Ishikawa (cell line): ENCODE measurements at regions not wholly inside any gene's neighbourhood (a gene's known extent, or its start where the extent isn't known, plus 50 kb on each side); places are given as distances from the start of the nearest gene placed in this dataset.
A peak's percentile ranks its signal among the peaks of the same experiment; 100 is the strongest.

Experiments
- CEBPB ChIP-seq: IDR thresholded peaks from 2 replicates; pipeline ENCODE4 v1.6.1; 2012
- CREB1 ChIP-seq: IDR thresholded peaks from 2 replicates; pipeline ENCODE4 v1.6.1; 2012; ENCODE audit warnings: low read depth
- EGR1 ChIP-seq: IDR thresholded peaks from 2 replicates; pipeline ENCODE4 v1.6.1; 2012
- EP300 ChIP-seq: IDR thresholded peaks from 2 replicates; pipeline ENCODE4 v1.6.1; 2012; ENCODE audit warnings: borderline replicate concordance
- FOXM1 ChIP-seq: IDR thresholded peaks from 2 replicates; pipeline ENCODE4 v1.6.1; 2012; ENCODE audit warnings: low read depth, borderline replicate concordance
- MAX ChIP-seq: IDR thresholded peaks from 2 replicates; pipeline ENCODE4 v1.6.1; 2012
- RAD21 ChIP-seq: IDR thresholded peaks from 2 replicates; pipeline ENCODE4 v1.6.1; 2012; ENCODE audit warnings: low read depth
- TAF1 ChIP-seq: IDR thresholded peaks from 2 replicates; pipeline ENCODE4 v1.6.1; 2012; ENCODE audit warnings: low read depth, mild to moderate bottlenecking
- YY1 ChIP-seq: IDR thresholded peaks from 2 replicates; pipeline ENCODE4 v1.6.1; 2012; ENCODE audit warnings: low read depth
- TF ChIP-seq, protein P1 (sequence below): IDR thresholded peaks from 2 replicates; pipeline ENCODE4 v1.6.1; 2012; ENCODE audit warnings: low read depth, mild to moderate bottlenecking

DNA sequence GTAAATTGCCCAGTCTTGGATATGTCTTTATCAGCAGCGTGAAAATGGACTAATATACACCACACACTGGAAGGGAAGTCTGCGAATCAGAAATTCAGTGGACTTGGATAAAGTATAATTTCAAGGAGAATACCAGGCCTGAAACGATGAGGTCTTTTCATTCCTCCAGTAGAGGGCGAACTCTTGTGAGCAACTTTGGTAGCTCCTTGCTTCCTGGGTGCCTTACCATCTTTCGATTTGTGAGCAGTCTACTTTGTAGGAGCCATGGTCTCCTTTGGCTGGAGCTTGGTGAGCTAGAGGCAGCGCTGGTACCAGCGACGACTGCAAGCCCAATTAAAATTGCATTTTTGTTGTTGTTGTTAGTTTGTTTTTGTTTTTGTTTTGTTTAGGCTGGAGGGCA, 791.9 kb downstream of the FAT4 start:
- TF ChIP-seq MAX (no peak), CREB1 (no peak), TAF1 (no peak), RAD21 (peak; percentile 32; the same call in 1 of the 2 replicates), CEBPB (no peak), YY1 (no peak), FOXM1 (no peak), EGR1 (no peak), EP300 (no peak)
- TF ChIP-seq, protein P1, sequence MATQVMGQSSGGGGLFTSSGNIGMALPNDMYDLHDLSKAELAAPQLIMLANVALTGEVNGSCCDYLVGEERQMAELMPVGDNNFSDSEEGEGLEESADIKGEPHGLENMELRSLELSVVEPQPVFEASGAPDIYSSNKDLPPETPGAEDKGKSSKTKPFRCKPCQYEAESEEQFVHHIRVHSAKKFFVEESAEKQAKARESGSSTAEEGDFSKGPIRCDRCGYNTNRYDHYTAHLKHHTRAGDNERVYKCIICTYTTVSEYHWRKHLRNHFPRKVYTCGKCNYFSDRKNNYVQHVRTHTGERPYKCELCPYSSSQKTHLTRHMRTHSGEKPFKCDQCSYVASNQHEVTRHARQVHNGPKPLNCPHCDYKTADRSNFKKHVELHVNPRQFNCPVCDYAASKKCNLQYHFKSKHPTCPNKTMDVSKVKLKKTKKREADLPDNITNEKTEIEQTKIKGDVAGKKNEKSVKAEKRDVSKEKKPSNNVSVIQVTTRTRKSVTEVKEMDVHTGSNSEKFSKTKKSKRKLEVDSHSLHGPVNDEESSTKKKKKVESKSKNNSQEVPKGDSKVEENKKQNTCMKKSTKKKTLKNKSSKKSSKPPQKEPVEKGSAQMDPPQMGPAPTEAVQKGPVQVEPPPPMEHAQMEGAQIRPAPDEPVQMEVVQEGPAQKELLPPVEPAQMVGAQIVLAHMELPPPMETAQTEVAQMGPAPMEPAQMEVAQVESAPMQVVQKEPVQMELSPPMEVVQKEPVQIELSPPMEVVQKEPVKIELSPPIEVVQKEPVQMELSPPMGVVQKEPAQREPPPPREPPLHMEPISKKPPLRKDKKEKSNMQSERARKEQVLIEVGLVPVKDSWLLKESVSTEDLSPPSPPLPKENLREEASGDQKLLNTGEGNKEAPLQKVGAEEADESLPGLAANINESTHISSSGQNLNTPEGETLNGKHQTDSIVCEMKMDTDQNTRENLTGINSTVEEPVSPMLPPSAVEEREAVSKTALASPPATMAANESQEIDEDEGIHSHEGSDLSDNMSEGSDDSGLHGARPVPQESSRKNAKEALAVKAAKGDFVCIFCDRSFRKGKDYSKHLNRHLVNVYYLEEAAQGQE, result no peak
